ENCODE measurements at regions not wholly inside any gene's neighbourhood (a gene's known extent, or its start where the extent isn't known, plus 50 kb on each side); places are given as distances from the start of the nearest gene placed in this dataset.

GRCh38 chr1:115404911-115405310, 66.9 kb upstream of the NGF start:
- Histone ChIP-seq H3K4me1 (no peaks in the 10 kb centered on the region), H3K27ac (no peak overlapping the region), H3K27me3 (no peaks in the 10 kb centered on the region), H3K9me3 (no peaks in the 10 kb centered on the region), H3K36me3 (no peaks in the 10 kb centered on the region), H3K4me3 (no peak overlapping the region)
- intact Hi-C loops (cut with DNase I) = no loop called here
- DNase-seq = no peak
- TF ChIP-seq CTCF (IDR thresholded peaks at IDR 0.05) (no peak), EP300 (IDR thresholded peaks at IDR 0.05) (no peak), POLR2A (IDR thresholded peaks at IDR 0.05) (no peak), POLR2AphosphoS5 (IDR thresholded peaks at IDR 0.05) (no peak)
- 89 to 93% methylated on average over 2 of the region's 2 CpGs for WGBS, 2 donors

GRCh38 chr1:115402753-115403184, 64.7 kb upstream of the NGF start:
- 73 to 77% methylated on average over 2 of the region's 2 CpGs for WGBS, 2 donors
- Histone ChIP-seq H3K9me3 (no peaks in the 10 kb centered on the region), H3K4me3 (no peak overlapping the region), H3K4me1 (no peaks in the 10 kb centered on the region), H3K36me3 (no peaks in the 10 kb centered on the region), H3K27me3 (no peaks in the 10 kb centered on the region), H3K27ac (no peak overlapping the region)
- intact Hi-C loops (cut with DNase I) = no loop called here
- TF ChIP-seq CTCF (IDR thresholded peaks at IDR 0.05) (no peak), POLR2AphosphoS5 (IDR thresholded peaks at IDR 0.05) (no peak), POLR2A (IDR thresholded peaks at IDR 0.05) (no peak), EP300 (IDR thresholded peaks at IDR 0.05) (no peak)
- no peak for DNase-seq

- Histone ChIP-seq H3K27me3 (no peaks in the 10 kb centered on the region), H3K9me3 (no peaks in the 10 kb centered on the region), H3K4me1 (no peaks in the 10 kb centered on the region), H3K4me3 (no peak overlapping the region), H3K36me3 (no peaks in the 10 kb centered on the region), H3K27ac (no peak overlapping the region)
- no peak for DNase-seq
- 48 to 51% methylated on average over 1 of the region's 1 CpG for WGBS, 2 donors
- intact Hi-C loops (cut with DNase I) = no loop called here
- TF ChIP-seq EP300 (IDR thresholded peaks at IDR 0.05) (no peak), POLR2A (IDR thresholded peaks at IDR 0.05) (no peak)
Measured at GRCh38 chr1:115401676-115402075, 63.6 kb upstream of the NGF start.

GRCh38 chr1:115400891-115401290, 62.8 kb upstream of the NGF start:
- no peak for TF ChIP-seq POLR2AphosphoS5 (IDR thresholded peaks at IDR 0.05)
- TF ChIP-seq EP300 (IDR thresholded peaks at IDR 0.05) = no peak
- TF ChIP-seq POLR2A (IDR thresholded peaks at IDR 0.05) = no peak
- no peak for TF ChIP-seq CTCF (IDR thresholded peaks at IDR 0.05)
- intact Hi-C loops (cut with DNase I) = no loop called here
- 93 to 97% methylated on average over 1 of the region's 1 CpG for WGBS, 2 donors

GRCh38 chr1:115400426-115400825, 62.4 kb upstream of the NGF start:
- H3K4me1 ChIP-seq = no peaks in the 10 kb centered on the region
- H3K9me3 ChIP-seq = no peaks in the 10 kb centered on the region
- H3K27me3 ChIP-seq = no peaks in the 10 kb centered on the region
- TF ChIP-seq POLR2A (IDR thresholded peaks at IDR 0.05) (no peak), POLR2AphosphoS5 (IDR thresholded peaks at IDR 0.05) (no peak), EP300 (IDR thresholded peaks at IDR 0.05) (no peak)
- H3K36me3 ChIP-seq = no peaks in the 10 kb centered on the region
- H3K4me3 ChIP-seq = no peak overlapping the region
- WGBS, 2 donors = 73 to 86% methylated on average over 5 of the region's 5 CpGs
- intact Hi-C loops (cut with DNase I) = no loop called here
- DNase-seq = no peak
- H3K27ac ChIP-seq = no peak overlapping the region

More at GRCh38 chr1:115400891-115401290, 62.8 kb upstream of the NGF start:
- no peak for DNase-seq
- H3K36me3 ChIP-seq = no peaks in the 10 kb centered on the region
- no peaks in the 10 kb centered on the region for H3K4me1 ChIP-seq
- no peak overlapping the region for H3K4me3 ChIP-seq
- no peak overlapping the region for H3K27ac ChIP-seq
- H3K27me3 ChIP-seq = no peaks in the 10 kb centered on the region
- no peaks in the 10 kb centered on the region for H3K9me3 ChIP-seq

GRCh38 chr1:115398745-115399144, 60.7 kb upstream of the NGF start:
- 65 to 83% methylated on average over 4 of the region's 4 CpGs for WGBS, 2 donors
- intact Hi-C loops (cut with DNase I) = no loop called here

More at GRCh38 chr1:115398745-115399144, 60.7 kb upstream of the NGF start:
- Histone ChIP-seq H3K4me3 (no peak overlapping the region), H3K36me3 (no peaks in the 10 kb centered on the region), H3K9me3 (no peaks in the 10 kb centered on the region), H3K4me1 (no peaks in the 10 kb centered on the region), H3K27me3 (no peaks in the 10 kb centered on the region), H3K27ac (no peak overlapping the region)
- no peak for DNase-seq
- TF ChIP-seq CTCF (IDR thresholded peaks at IDR 0.05) (no peak), POLR2A (IDR thresholded peaks at IDR 0.05) (no peak), EP300 (IDR thresholded peaks at IDR 0.05) (no peak), POLR2AphosphoS5 (IDR thresholded peaks at IDR 0.05) (no peak)
